ENCODE measurements at regions not wholly inside any gene's neighbourhood (a gene's known extent, or its start where the extent isn't known, plus 50 kb on each side); places are given as distances from the start of the nearest gene placed in this dataset.

DNA sequence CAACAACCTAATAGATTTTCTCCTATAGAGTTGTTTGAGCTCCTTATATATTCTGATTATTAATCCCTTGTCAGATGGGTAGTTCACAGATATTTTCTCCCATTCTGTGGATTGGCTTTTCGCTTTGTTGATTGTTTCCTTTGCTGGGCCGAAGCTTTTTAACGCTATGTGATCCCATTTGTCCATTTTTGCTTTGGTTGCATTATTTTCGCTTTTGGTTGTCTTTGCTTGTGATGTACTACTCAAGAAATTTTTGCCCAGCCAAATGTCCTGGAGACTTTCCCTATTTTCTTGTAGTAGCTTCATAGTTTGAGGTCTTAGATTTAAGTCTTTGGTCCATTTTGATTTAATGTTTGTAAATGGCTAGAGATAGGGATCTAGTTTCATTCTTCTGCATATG, 258.4 kb upstream of the FAR2 start:
- TF ChIP-seq TCF12 (IDR thresholded peaks at IDR 0.05; ENCODE audit: low read depth) = no peak
- no peak for TF ChIP-seq TAF1 (IDR thresholded peaks at IDR 0.05; ENCODE audit: low read depth)
- TF ChIP-seq, protein P1, sequence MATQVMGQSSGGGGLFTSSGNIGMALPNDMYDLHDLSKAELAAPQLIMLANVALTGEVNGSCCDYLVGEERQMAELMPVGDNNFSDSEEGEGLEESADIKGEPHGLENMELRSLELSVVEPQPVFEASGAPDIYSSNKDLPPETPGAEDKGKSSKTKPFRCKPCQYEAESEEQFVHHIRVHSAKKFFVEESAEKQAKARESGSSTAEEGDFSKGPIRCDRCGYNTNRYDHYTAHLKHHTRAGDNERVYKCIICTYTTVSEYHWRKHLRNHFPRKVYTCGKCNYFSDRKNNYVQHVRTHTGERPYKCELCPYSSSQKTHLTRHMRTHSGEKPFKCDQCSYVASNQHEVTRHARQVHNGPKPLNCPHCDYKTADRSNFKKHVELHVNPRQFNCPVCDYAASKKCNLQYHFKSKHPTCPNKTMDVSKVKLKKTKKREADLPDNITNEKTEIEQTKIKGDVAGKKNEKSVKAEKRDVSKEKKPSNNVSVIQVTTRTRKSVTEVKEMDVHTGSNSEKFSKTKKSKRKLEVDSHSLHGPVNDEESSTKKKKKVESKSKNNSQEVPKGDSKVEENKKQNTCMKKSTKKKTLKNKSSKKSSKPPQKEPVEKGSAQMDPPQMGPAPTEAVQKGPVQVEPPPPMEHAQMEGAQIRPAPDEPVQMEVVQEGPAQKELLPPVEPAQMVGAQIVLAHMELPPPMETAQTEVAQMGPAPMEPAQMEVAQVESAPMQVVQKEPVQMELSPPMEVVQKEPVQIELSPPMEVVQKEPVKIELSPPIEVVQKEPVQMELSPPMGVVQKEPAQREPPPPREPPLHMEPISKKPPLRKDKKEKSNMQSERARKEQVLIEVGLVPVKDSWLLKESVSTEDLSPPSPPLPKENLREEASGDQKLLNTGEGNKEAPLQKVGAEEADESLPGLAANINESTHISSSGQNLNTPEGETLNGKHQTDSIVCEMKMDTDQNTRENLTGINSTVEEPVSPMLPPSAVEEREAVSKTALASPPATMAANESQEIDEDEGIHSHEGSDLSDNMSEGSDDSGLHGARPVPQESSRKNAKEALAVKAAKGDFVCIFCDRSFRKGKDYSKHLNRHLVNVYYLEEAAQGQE (IDR thresholded peaks at IDR 0.05; ENCODE audit: low read depth) = no peak
- TF ChIP-seq NFIC (IDR thresholded peaks at IDR 0.05) = no peak
- TF ChIP-seq EP300 (IDR thresholded peaks at IDR 0.05; ENCODE audit: borderline replicate concordance) = no peak
- TF ChIP-seq, protein P2, sequence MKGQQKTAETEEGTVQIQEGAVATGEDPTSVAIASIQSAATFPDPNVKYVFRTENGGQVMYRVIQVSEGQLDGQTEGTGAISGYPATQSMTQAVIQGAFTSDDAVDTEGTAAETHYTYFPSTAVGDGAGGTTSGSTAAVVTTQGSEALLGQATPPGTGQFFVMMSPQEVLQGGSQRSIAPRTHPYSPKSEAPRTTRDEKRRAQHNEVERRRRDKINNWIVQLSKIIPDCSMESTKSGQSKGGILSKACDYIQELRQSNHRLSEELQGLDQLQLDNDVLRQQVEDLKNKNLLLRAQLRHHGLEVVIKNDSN (IDR thresholded peaks at IDR 0.05) = no peak
- no peak for TF ChIP-seq EGR1 (IDR thresholded peaks at IDR 0.05)
- no peak for TF ChIP-seq CEBPB (IDR thresholded peaks at IDR 0.05)
- TF ChIP-seq TEAD4 (IDR thresholded peaks at IDR 0.05) = no peak
- TF ChIP-seq, protein P3, sequence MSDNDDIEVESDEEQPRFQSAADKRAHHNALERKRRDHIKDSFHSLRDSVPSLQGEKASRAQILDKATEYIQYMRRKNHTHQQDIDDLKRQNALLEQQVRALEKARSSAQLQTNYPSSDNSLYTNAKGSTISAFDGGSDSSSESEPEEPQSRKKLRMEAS (IDR thresholded peaks at IDR 0.05) = no peak
- TF ChIP-seq FOXM1 (IDR thresholded peaks at IDR 0.05; ENCODE audit: borderline replicate concordance, low read depth) = no peak
- no peak for TF ChIP-seq ZBTB7A (IDR thresholded peaks at IDR 0.05; ENCODE audit: low read depth)

DNA sequence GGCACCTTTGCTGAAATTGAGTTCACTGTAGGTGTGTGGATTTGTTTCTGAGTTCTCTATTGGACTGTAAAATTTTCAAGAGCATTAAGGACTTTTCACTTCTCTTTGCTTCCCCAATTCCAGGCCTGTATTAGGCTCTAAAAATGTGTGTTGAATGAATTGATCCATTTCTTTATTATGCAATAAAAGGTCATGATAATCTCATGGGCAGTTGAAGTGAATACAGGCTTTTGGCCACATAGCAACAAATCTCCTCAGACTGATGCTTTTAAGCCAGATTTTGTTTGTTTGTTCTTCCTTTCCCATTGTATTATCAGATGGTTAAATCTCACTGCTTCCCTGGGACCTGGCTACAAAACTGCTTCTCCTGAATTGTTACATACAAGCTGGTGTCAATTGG, 258.0 kb upstream of the FAR2 start:
- TF ChIP-seq EP300 (IDR thresholded peaks at IDR 0.05; ENCODE audit: borderline replicate concordance) = no peak
- TF ChIP-seq, protein P3 (IDR thresholded peaks at IDR 0.05) = no peak
- no peak for TF ChIP-seq EGR1 (IDR thresholded peaks at IDR 0.05)
- TF ChIP-seq CREB1 (IDR thresholded peaks at IDR 0.05; ENCODE audit: low read depth) = no peak
- TF ChIP-seq ZBTB7A (IDR thresholded peaks at IDR 0.05; ENCODE audit: low read depth) = no peak

DNA sequence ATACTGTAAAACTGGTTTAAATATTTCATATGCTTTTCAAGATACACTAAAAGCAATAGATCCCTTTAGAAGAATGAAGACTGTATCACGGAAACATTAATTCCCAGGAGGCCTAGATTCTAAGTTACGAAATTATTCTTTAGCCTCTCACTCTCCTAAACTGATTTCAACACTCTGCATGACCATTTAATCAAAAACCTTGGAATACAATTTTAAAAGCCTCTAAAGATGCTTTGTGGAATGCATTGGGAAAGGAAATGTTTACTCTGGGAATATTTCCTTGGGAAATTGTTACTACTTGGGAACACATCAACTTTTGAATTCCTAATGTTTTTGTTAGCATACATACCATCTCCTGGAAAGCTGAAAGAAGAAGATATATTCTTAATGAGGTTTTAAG, 255.7 kb upstream of the FAR2 start:
- TF ChIP-seq, protein P3 (IDR thresholded peaks at IDR 0.05) = no peak
- TF ChIP-seq NFIC (IDR thresholded peaks at IDR 0.05) (no peak), CREB1 (IDR thresholded peaks at IDR 0.05; ENCODE audit: low read depth) (no peak), ZBTB7A (IDR thresholded peaks at IDR 0.05; ENCODE audit: low read depth) (no peak), YY1 (IDR thresholded peaks at IDR 0.05; ENCODE audit: low read depth) (no peak), EP300 (IDR thresholded peaks at IDR 0.05; ENCODE audit: borderline replicate concordance) (no peak), TEAD4 (IDR thresholded peaks at IDR 0.05) (no peak), FOXM1 (IDR thresholded peaks at IDR 0.05; ENCODE audit: borderline replicate concordance, low read depth) (no peak)
- TF ChIP-seq, protein P2 (IDR thresholded peaks at IDR 0.05) = no peak

DNA sequence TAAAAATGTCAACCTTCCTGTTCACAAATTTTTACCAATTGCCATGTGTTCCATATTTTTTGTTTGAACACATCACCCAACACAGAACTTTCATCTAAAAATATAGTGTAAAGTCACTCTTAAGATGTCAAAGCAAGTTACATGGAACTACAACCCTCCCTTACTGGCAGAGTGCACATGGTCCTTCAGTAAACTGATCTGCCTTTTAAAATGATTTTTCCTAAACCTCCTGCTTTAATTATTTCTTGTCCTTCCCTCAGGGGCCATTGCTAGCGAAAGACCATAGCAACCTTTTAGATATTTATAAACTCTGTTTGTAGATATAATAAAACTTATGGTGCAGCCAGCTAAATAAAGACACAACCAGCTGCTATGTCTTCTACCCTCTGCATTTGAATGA, 255.2 kb upstream of the FAR2 start:
- no peak for TF ChIP-seq TCF12 (IDR thresholded peaks at IDR 0.05; ENCODE audit: low read depth)
- TF ChIP-seq RAD21 (IDR thresholded peaks at IDR 0.05; ENCODE audit: low read depth) = no peak
- no peak for TF ChIP-seq FOXM1 (IDR thresholded peaks at IDR 0.05; ENCODE audit: borderline replicate concordance, low read depth)
- no peak for TF ChIP-seq EP300 (IDR thresholded peaks at IDR 0.05; ENCODE audit: borderline replicate concordance)
- TF ChIP-seq, protein P3 (IDR thresholded peaks at IDR 0.05) = no peak
- TF ChIP-seq CREB1 (IDR thresholded peaks at IDR 0.05; ENCODE audit: low read depth) = no peak
- TF ChIP-seq NFIC (IDR thresholded peaks at IDR 0.05) = no peak
- TF ChIP-seq EGR1 (IDR thresholded peaks at IDR 0.05) = no peak
- TF ChIP-seq TEAD4 (IDR thresholded peaks at IDR 0.05) = no peak
- TF ChIP-seq ZBTB7A (IDR thresholded peaks at IDR 0.05; ENCODE audit: low read depth) = no peak
- TF ChIP-seq YY1 (IDR thresholded peaks at IDR 0.05; ENCODE audit: low read depth) = no peak
- TF ChIP-seq, protein P1 (IDR thresholded peaks at IDR 0.05; ENCODE audit: low read depth) = no peak
- TF ChIP-seq TAF1 (IDR thresholded peaks at IDR 0.05; ENCODE audit: low read depth) = no peak
- no peak for TF ChIP-seq CEBPB (IDR thresholded peaks at IDR 0.05)
- TF ChIP-seq, protein P2 (IDR thresholded peaks at IDR 0.05) = no peak

DNA sequence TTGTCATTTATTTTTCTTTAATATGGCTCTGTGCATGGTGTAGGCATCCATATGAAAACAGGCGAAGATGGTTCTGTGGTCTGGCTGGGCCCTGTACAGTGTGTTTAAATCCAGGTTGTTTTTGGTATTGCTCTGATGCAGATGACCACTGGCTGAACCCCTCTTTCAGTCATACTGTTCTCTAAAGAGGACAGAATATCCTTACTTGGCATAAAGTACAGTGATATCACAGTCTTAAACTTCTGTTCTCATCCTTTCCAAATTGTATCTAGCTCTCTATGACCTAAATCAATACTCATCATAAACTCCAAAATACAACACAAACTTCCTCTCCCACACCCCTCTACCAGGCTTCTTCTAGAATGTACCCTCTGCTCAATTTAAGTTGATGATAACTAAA, 252.7 kb upstream of the FAR2 start:
- TF ChIP-seq, protein P3 (IDR thresholded peaks at IDR 0.05) = no peak
- no peak for TF ChIP-seq EGR1 (IDR thresholded peaks at IDR 0.05)
- no peak for TF ChIP-seq CREB1 (IDR thresholded peaks at IDR 0.05; ENCODE audit: low read depth)
- no peak for TF ChIP-seq FOXM1 (IDR thresholded peaks at IDR 0.05; ENCODE audit: borderline replicate concordance, low read depth)
- no peak for TF ChIP-seq NFIC (IDR thresholded peaks at IDR 0.05)
- no peak for TF ChIP-seq ZBTB7A (IDR thresholded peaks at IDR 0.05; ENCODE audit: low read depth)
- TF ChIP-seq EP300 (IDR thresholded peaks at IDR 0.05; ENCODE audit: borderline replicate concordance) = no peak

All from Ishikawa (cell line).